Trophoblast cell (in vitro differentiated cells and primary cell): ENCODE measurements at regions not wholly inside any gene's neighbourhood (a gene's known extent, or its start where the extent isn't known, plus 50 kb on each side); places are given as distances from the start of the nearest gene placed in this dataset.

Experiments
- DNase-seq, 2 donors: peaks; one replicate each; pipeline ENCODE4 v3.0.0-alpha.2; 2016
- H2AFZ ChIP-seq: 2 replicates; pipeline ENCODE4 v1.6.1; 2013; ENCODE audit warnings: low read length, moderate library complexity, mild to moderate bottlenecking; ENCODE audit not compliant: insufficient read depth, poor library complexity
- H2AK5ac ChIP-seq: 2 replicates; pipeline ENCODE4 v1.6.1; 2013; ENCODE audit warnings: mild to moderate bottlenecking, low read length
- H2BK120ac ChIP-seq: 2 replicates; pipeline ENCODE4 v1.6.1; 2013; ENCODE audit warnings: low read length, mild to moderate bottlenecking, moderate library complexity; ENCODE audit not compliant: insufficient read depth, poor library complexity
- H2BK12ac ChIP-seq: 2 replicates; pipeline ENCODE4 v1.6.1; 2013; ENCODE audit warnings: mild to moderate bottlenecking, low read length, moderate library complexity
- H2BK5ac ChIP-seq: 2 replicates; pipeline ENCODE4 v1.6.1; 2013; ENCODE audit warnings: low read length, low read depth, moderate library complexity, mild to moderate bottlenecking; ENCODE audit not compliant: poor library complexity
- H3K14ac ChIP-seq: 2 replicates; pipeline ENCODE4 v1.6.1; 2013; ENCODE audit warnings: mild to moderate bottlenecking, low read length
- H3K18ac ChIP-seq: 2 replicates; pipeline ENCODE4 v1.6.1; 2013; ENCODE audit warnings: mild to moderate bottlenecking, low read length
- H3K23ac ChIP-seq: 2 replicates; pipeline ENCODE4 v1.6.1; 2013; ENCODE audit warnings: low read length
- H3K27ac ChIP-seq: 2 replicates; pipeline ENCODE4 v1.5.1; 2013; ENCODE audit warnings: low read depth, mild to moderate bottlenecking, inconsistent platforms, low read length, moderate library complexity
- H3K27me3 ChIP-seq: 2 replicates; pipeline ENCODE4 v1.6.1; 2013; ENCODE audit warnings: inconsistent platforms, mild to moderate bottlenecking, low read length, moderate library complexity; ENCODE audit not compliant: insufficient read depth
- H3K36me3 ChIP-seq, 2 experiments: 1 replicate in 1 of 2; 2 replicates in 1 of 2; pipeline ENCODE4 v1.6.1; 2013; ENCODE audit warnings: low read length in 2 of 2, mild to moderate bottlenecking in 2 of 2, moderate library complexity in 1 of 2; ENCODE audit not compliant: insufficient read depth in 2 of 2, control insufficient read depth in 1 of 2
- H3K4ac ChIP-seq: 2 replicates; pipeline ENCODE4 v1.6.1; 2013; ENCODE audit warnings: low read depth, mild to moderate bottlenecking, low read length, moderate library complexity
- H3K4me1 ChIP-seq, 2 experiments: 1 replicate in 1 of 2; 2 replicates in 1 of 2; pipeline ENCODE4 v1.6.1; 2013; ENCODE audit warnings: low read length in 2 of 2, mild to moderate bottlenecking in 2 of 2, moderate library complexity in 1 of 2; ENCODE audit not compliant: insufficient read depth in 2 of 2, control insufficient read depth in 1 of 2
- H3K4me2 ChIP-seq: 2 replicates; pipeline ENCODE4 v1.6.1; 2013; ENCODE audit warnings: inconsistent platforms, mild to moderate bottlenecking, low read length, moderate library complexity
- H3K4me3 ChIP-seq: 2 replicates; pipeline ENCODE4 v1.5.1; 2013; ENCODE audit warnings: mild to moderate bottlenecking, low read depth, low read length, inconsistent platforms
- H3K79me1 ChIP-seq: one replicate; pipeline ENCODE4 v1.6.1; 2013; ENCODE audit warnings: low read length
- H3K79me2 ChIP-seq: 2 replicates; pipeline ENCODE4 v1.6.1; 2013; ENCODE audit warnings: low read length, mild to moderate bottlenecking; ENCODE audit not compliant: control insufficient read depth, insufficient read depth, poor library complexity
- H3K9ac ChIP-seq: 2 replicates; pipeline ENCODE4 v1.6.1; 2013; ENCODE audit warnings: mild to moderate bottlenecking, low read length
- H3K9me3 ChIP-seq: 2 replicates; pipeline ENCODE4 v1.6.1; 2013; ENCODE audit warnings: low read depth, mild to moderate bottlenecking, control low read depth, inconsistent platforms, low read length; ENCODE audit not compliant: insufficient read depth
- H4K12ac ChIP-seq: 2 replicates; pipeline ENCODE4 v1.6.1; 2013; ENCODE audit warnings: low read depth, mild to moderate bottlenecking, low read length, moderate library complexity
- H4K8ac ChIP-seq: 2 replicates; pipeline ENCODE4 v1.6.1; 2013; ENCODE audit warnings: low read depth, mild to moderate bottlenecking, low read length, moderate library complexity
- H4K91ac ChIP-seq: one replicate; pipeline ENCODE4 v1.6.1; 2013; ENCODE audit warnings: low read depth, mild to moderate bottlenecking, low read length, moderate library complexity
- WGBS: extraction: QIAGEN DNeasy Blood & Tissue Kit; methylation state at CpG from one replicate; pipeline ENCODE4 v1.1.7; 2013; ENCODE audit warnings: missing lambda C conversion rate; ENCODE audit not compliant: insufficient read length, insufficient coverage; ENCODE audit errors: extremely low coverage; 5-methylcytosine and 5-hydroxymethylcytosine counted together

- Histone ChIP-seq H3K4me3 (no peak overlapping the region), H4K91ac (no peak overlapping the region), H2BK12ac (no peak overlapping the region), H2BK5ac (no peak overlapping the region), H3K4me1 (no peaks in the 10 kb centered on the region), H3K27ac (no peak overlapping the region), H3K79me2 (no peaks in the 10 kb centered on the region), H3K79me1 (no peaks in the 10 kb centered on the region), H3K27me3 (no peaks in the 10 kb centered on the region), H3K9ac (no peak overlapping the region), H3K4ac (no peak overlapping the region), H3K9me3 (no peaks in the 10 kb centered on the region), H3K23ac (no peak overlapping the region), H3K18ac (no peak overlapping the region), H2AK5ac (no peak overlapping the region), H4K12ac (no peak overlapping the region), H3K14ac (no peak overlapping the region), H3K36me3 (no peaks in the 10 kb centered on the region), H2BK120ac (no peak overlapping the region), H3K4me2 (no peak overlapping the region), H4K8ac (no peak overlapping the region), H2AFZ (no peak overlapping the region)
- DNase-seq, result no peak
- no CpG with 5 or more reads among the region's 3 CpGs for WGBS
Observed at GRCh38 chr2:200725596-200725995, 86.1 kb upstream of the BZW1 start.

- no peak overlapping the region for H2BK5ac ChIP-seq
- no peak overlapping the region for H3K18ac ChIP-seq
- H3K23ac ChIP-seq, result no peak overlapping the region
- no peak overlapping the region for H4K8ac ChIP-seq
- H3K36me3 ChIP-seq, result no peaks in the 10 kb centered on the region
- H2AK5ac ChIP-seq, result no peak overlapping the region
- no peak overlapping the region for H3K4me2 ChIP-seq
- no peak overlapping the region for H3K9ac ChIP-seq
- H4K12ac ChIP-seq, result no peak overlapping the region
- H3K27me3 ChIP-seq, result no peaks in the 10 kb centered on the region
- H3K27ac ChIP-seq, result no peak overlapping the region
- H3K4me3 ChIP-seq, result no peak overlapping the region
- H3K9me3 ChIP-seq, result no peaks in the 10 kb centered on the region
- WGBS, result no CpG with 5 or more reads among the region's 1 CpG
- no peak overlapping the region for H3K4ac ChIP-seq
- H4K91ac ChIP-seq, result no peak overlapping the region
- H3K79me1 ChIP-seq, result no peaks in the 10 kb centered on the region
- H2BK12ac ChIP-seq, result no peak overlapping the region
- no peaks in the 10 kb centered on the region for H3K79me2 ChIP-seq
- no peaks in the 10 kb centered on the region for H3K4me1 ChIP-seq
- no peak overlapping the region for H2BK120ac ChIP-seq
- no peak overlapping the region for H3K14ac ChIP-seq
- DNase-seq, result peak; percentile 48 to 75
- H2AFZ ChIP-seq, result no peak overlapping the region
Observed at GRCh38 chr2:200728630-200729029, 83.1 kb upstream of the BZW1 start.

- H3K79me1 ChIP-seq, result no peaks in the 10 kb centered on the region
- no peaks in the 10 kb centered on the region for H3K36me3 ChIP-seq
- no peak for DNase-seq
- H4K91ac ChIP-seq, result no peak overlapping the region
- no peaks in the 10 kb centered on the region for H3K4me1 ChIP-seq
- no peak overlapping the region for H2BK12ac ChIP-seq
- H2BK120ac ChIP-seq, result no peak overlapping the region
- H3K18ac ChIP-seq, result no peak overlapping the region
- H3K4ac ChIP-seq, result no peak overlapping the region
- WGBS, result no CpG with 5 or more reads among the region's 2 CpGs
- H3K27ac ChIP-seq, result no peak overlapping the region
- no peaks in the 10 kb centered on the region for H3K27me3 ChIP-seq
- no peak overlapping the region for H3K4me2 ChIP-seq
- H3K23ac ChIP-seq, result no peak overlapping the region
- no peak overlapping the region for H3K14ac ChIP-seq
- H4K12ac ChIP-seq, result no peak overlapping the region
- no peaks in the 10 kb centered on the region for H3K9me3 ChIP-seq
- no peak overlapping the region for H2BK5ac ChIP-seq
- H4K8ac ChIP-seq, result no peak overlapping the region
- H3K4me3 ChIP-seq, result no peak overlapping the region
- no peak overlapping the region for H2AK5ac ChIP-seq
- H3K9ac ChIP-seq, result no peak overlapping the region
- no peaks in the 10 kb centered on the region for H3K79me2 ChIP-seq
- no peak overlapping the region for H2AFZ ChIP-seq
Observed at GRCh38 chr2:200730302-200730701, 81.4 kb upstream of the BZW1 start.

- Histone ChIP-seq H3K4ac (no peak overlapping the region), H2AK5ac (no peak overlapping the region), H2BK12ac (no peak overlapping the region), H3K4me2 (no peak overlapping the region), H3K23ac (no peak overlapping the region), H4K91ac (no peak overlapping the region), H3K27ac (no peak overlapping the region), H3K27me3 (no peaks in the 10 kb centered on the region), H4K12ac (no peak overlapping the region), H3K4me1 (no peaks in the 10 kb centered on the region), H2AFZ (no peak overlapping the region), H3K9ac (no peak overlapping the region), H3K79me2 (no peaks in the 10 kb centered on the region), H4K8ac (no peak overlapping the region), H3K4me3 (no peak overlapping the region), H3K79me1 (no peaks in the 10 kb centered on the region), H3K9me3 (no peaks in the 10 kb centered on the region), H3K36me3 (no peaks in the 10 kb centered on the region), H3K18ac (no peak overlapping the region), H2BK120ac (no peak overlapping the region), H2BK5ac (no peak overlapping the region), H3K14ac (no peak overlapping the region)
- WGBS, result no CpG with 5 or more reads among the region's 3 CpGs
- DNase-seq, result no peak
Observed at GRCh38 chr2:200730960-200731359, 80.8 kb upstream of the BZW1 start.
